HG03175 (cell line): ENCODE measurements at regions not wholly inside any gene's neighbourhood (a gene's known extent, or its start where the extent isn't known, plus 50 kb on each side); places are given as distances from the start of the nearest gene placed in this dataset.

Experiments
- ATAC-seq: cut with Tn5 transposase; IDR thresholded peaks from one replicate; pipeline ENCODE4 v1.9.1; 2021; ENCODE audit warnings: mild to moderate bottlenecking, moderate library complexity; ENCODE audit not compliant: unreplicated experiment

- ATAC-seq, result no peak
These were observed 238.1 kb upstream of the BLID start for GRCh38 chr11:122354025-122354697.

- ATAC-seq, result no peak
These were observed 237.5 kb upstream of the BLID start for GRCh38 chr11:122353561-122353960.

GRCh38 chr11:122348659-122349409, 232.8 kb upstream of the BLID start:
- no peak for ATAC-seq

GRCh38 chr11:122346006-122346405, 230.0 kb upstream of the BLID start:
- no peak for ATAC-seq

GRCh38 chr11:122345586-122345985, 229.6 kb upstream of the BLID start:
- no peak for ATAC-seq

GRCh38 chr11:122344215-122344614, 228.2 kb upstream of the BLID start:
- no peak for ATAC-seq

- ATAC-seq, result no peak
These were observed 227.2 kb upstream of the BLID start for GRCh38 chr11:122343210-122343609.

- no peak for ATAC-seq
These were observed 226.2 kb upstream of the BLID start for GRCh38 chr11:122342089-122342744.

- ATAC-seq, result no peak
These were observed 225.5 kb upstream of the BLID start for GRCh38 chr11:122341477-122341876.

- no peak for ATAC-seq
These were observed 224.7 kb upstream of the BLID start for GRCh38 chr11:122340607-122341290.

GRCh38 chr11:122339436-122340060, 223.5 kb upstream of the BLID start:
- ATAC-seq, result no peak

GRCh38 chr11:122337704-122338103, 221.7 kb upstream of the BLID start:
- no peak for ATAC-seq

- no peak for ATAC-seq
These were observed 221.2 kb upstream of the BLID start for GRCh38 chr11:122337241-122337640.

- no peak for ATAC-seq
These were observed 220.7 kb upstream of the BLID start for GRCh38 chr11:122336706-122337105.

GRCh38 chr11:122334546-122335339, 218.7 kb upstream of the BLID start:
- ATAC-seq, result no peak

- ATAC-seq, result no peak
These were observed 217.5 kb upstream of the BLID start for GRCh38 chr11:122333467-122333866.

GRCh38 chr11:122331079-122331478, 215.1 kb upstream of the BLID start:
- ATAC-seq, result no peak

GRCh38 chr11:122330279-122330965, 214.4 kb upstream of the BLID start:
- no peak for ATAC-seq

GRCh38 chr11:122327528-122327927, 211.5 kb upstream of the BLID start:
- ATAC-seq, result no peak
